AG09319 (cell line): ENCODE measurements at regions not wholly inside any gene's neighbourhood (a gene's known extent, or its start where the extent isn't known, plus 50 kb on each side); places are given as distances from the start of the nearest gene placed in this dataset.

Experiments
- DNase-seq: peaks from one replicate; pipeline ENCODE4 v3.0.0-alpha.2; 2010; ENCODE audit warnings: low read depth; ENCODE audit errors: extremely low read depth
- CTCF ChIP-seq: IDR thresholded peaks from 2 replicates; pipeline ENCODE4 v1.5.1; 2011; ENCODE audit warnings: low read depth, mild to moderate bottlenecking, inconsistent platforms, low read length, moderate library complexity

GRCh38 chr2:15708161-15708560, 116.5 kb downstream of the DDX1 start:
- TF ChIP-seq CTCF: no peak
- DNase-seq: no peak

GRCh38 chr2:15708865-15709820, 117.5 kb downstream of the DDX1 start:
- DNase-seq: no peak
- TF ChIP-seq CTCF: no peak

- DNase-seq: no peak
- TF ChIP-seq CTCF: no peak
Observed at GRCh38 chr2:15711126-15711860, 119.6 kb downstream of the DDX1 start.

- TF ChIP-seq CTCF: no peak
- DNase-seq: no peak
Observed at GRCh38 chr2:15712551-15713342, 121.1 kb downstream of the DDX1 start.

- DNase-seq: no peak
- TF ChIP-seq CTCF: no peak
Observed at GRCh38 chr2:15713475-15713874, 121.8 kb downstream of the DDX1 start.

- no peak for TF ChIP-seq CTCF
- DNase-seq: no peak
Observed at GRCh38 chr2:15714002-15714401, 122.3 kb downstream of the DDX1 start.
